Mesendoderm (in vitro differentiated cells): ENCODE measurements at regions not wholly inside any gene's neighbourhood (a gene's known extent, or its start where the extent isn't known, plus 50 kb on each side); places are given as distances from the start of the nearest gene placed in this dataset.
A peak's percentile ranks its signal among the peaks of the same experiment; 100 is the strongest.

Experiments used
- DNase-seq: peaks from one replicate; pipeline ENCODE4 v3.0.0; 2013
- H2AK5ac ChIP-seq: 2 replicates; pipeline ENCODE4 v1.6.1; 2013; ENCODE audit warnings: low read length, inconsistent platforms
- H2BK120ac ChIP-seq: 2 replicates; pipeline ENCODE4 v1.6.1; 2013; ENCODE audit warnings: low read depth, mild to moderate bottlenecking, low read length, moderate library complexity, mixed read lengths
- H2BK15ac ChIP-seq: replicated peaks from 2 replicates; pipeline ENCODE4 v1.6.1; 2013; ENCODE audit warnings: low read depth, mild to moderate bottlenecking, moderate library complexity
- H2BK5ac ChIP-seq: 2 replicates; pipeline ENCODE4 v1.6.1; 2013; ENCODE audit warnings: low read length, inconsistent platforms
- H3K18ac ChIP-seq: 2 replicates; pipeline ENCODE4 v1.6.1; 2013; ENCODE audit warnings: mild to moderate bottlenecking, low read length, mixed read lengths
- H3K23ac ChIP-seq: one replicate; pipeline ENCODE4 v1.6.1; 2013; ENCODE audit warnings: low read length
- H3K27ac ChIP-seq: 2 replicates; pipeline ENCODE4 v1.5.1; 2013; ENCODE audit warnings: low read depth, mild to moderate bottlenecking, inconsistent platforms, low read length, moderate library complexity
- H3K27me3 ChIP-seq: 2 replicates; pipeline ENCODE4 v1.6.1; 2013; ENCODE audit warnings: low read length, control low read depth, mild to moderate bottlenecking, inconsistent platforms; ENCODE audit not compliant: insufficient read depth, poor library complexity
- H3K36me3 ChIP-seq: 2 replicates; pipeline ENCODE4 v1.6.1; 2013; ENCODE audit warnings: low read length, inconsistent platforms; ENCODE audit not compliant: control insufficient read depth, insufficient read depth
- H3K4ac ChIP-seq: one replicate; pipeline ENCODE4 v1.6.1; 2013; ENCODE audit warnings: low read depth, mild to moderate bottlenecking, low read length, moderate library complexity
- H3K4me1 ChIP-seq: 2 replicates; pipeline ENCODE4 v1.6.1; 2013; ENCODE audit warnings: low read depth, low read length, inconsistent platforms; ENCODE audit not compliant: control insufficient read depth
- H3K4me2 ChIP-seq: 2 replicates; pipeline ENCODE4 v1.6.1; 2013; ENCODE audit warnings: low read length
- H3K4me3 ChIP-seq: 2 replicates; pipeline ENCODE4 v1.5.1; 2013; ENCODE audit warnings: mild to moderate bottlenecking, low read length
- H3K56ac ChIP-seq: one replicate; pipeline ENCODE4 v1.6.1; 2013; ENCODE audit warnings: low read length
- H3K79me1 ChIP-seq: 2 replicates; pipeline ENCODE4 v1.6.1; 2013; ENCODE audit warnings: low read length, inconsistent platforms
- H3K79me2 ChIP-seq: 2 replicates; pipeline ENCODE4 v1.6.1; 2013; ENCODE audit warnings: mild to moderate bottlenecking, low read length; ENCODE audit not compliant: control insufficient read depth, insufficient read depth
- H3K9ac ChIP-seq: 2 replicates; pipeline ENCODE4 v1.6.1; 2013; ENCODE audit warnings: low read length, inconsistent platforms
- H4K5ac ChIP-seq: one replicate; pipeline ENCODE4 v1.6.1; 2013; ENCODE audit warnings: low read length
- H4K8ac ChIP-seq: one replicate; pipeline ENCODE4 v1.6.1; 2013; ENCODE audit warnings: low read depth, mild to moderate bottlenecking, control low read depth, low read length, moderate library complexity
- WGBS: extraction: QIAGEN DNeasy Blood & Tissue Kit; methylation state at CpG from one replicate; pipeline ENCODE4 v1.1.7; 2013; ENCODE audit warnings: low lambda C conversion rate, missing lambda C conversion rate; ENCODE audit not compliant: insufficient coverage; ENCODE audit errors: extremely low coverage; 5-methylcytosine and 5-hydroxymethylcytosine counted together

- no peaks in the 10 kb centered on the region for H3K27me3 ChIP-seq
- H2AK5ac ChIP-seq, result no peak overlapping the region
- H2BK15ac ChIP-seq, result no peak overlapping the region
- H3K4me1 ChIP-seq, result no peaks in the 10 kb centered on the region
- no peak overlapping the region for H2BK120ac ChIP-seq
- DNase-seq, result no peak
- no peaks in the 10 kb centered on the region for H3K79me1 ChIP-seq
- H3K23ac ChIP-seq, result no peak overlapping the region
- H3K4ac ChIP-seq, result no peak overlapping the region
- H3K27ac ChIP-seq, result no peak overlapping the region
- H3K18ac ChIP-seq, result no peak overlapping the region
- H3K56ac ChIP-seq, result no peak overlapping the region
- H3K9ac ChIP-seq, result no peak overlapping the region
- no peak overlapping the region for H2BK5ac ChIP-seq
- no peaks in the 10 kb centered on the region for H3K36me3 ChIP-seq
- WGBS, result no CpG with 5 or more reads among the region's 15 CpGs
- H3K4me2 ChIP-seq, result no peak overlapping the region
- no peaks in the 10 kb centered on the region for H3K79me2 ChIP-seq
- H4K8ac ChIP-seq, result no peak overlapping the region
- no peak overlapping the region for H3K4me3 ChIP-seq
- H4K5ac ChIP-seq, result no peak overlapping the region
Observed at GRCh38 chr15:61623746-61624145, 394.6 kb upstream of the RORA start.

- Histone ChIP-seq H3K79me1 (no peaks in the 10 kb centered on the region), H3K36me3 (no peaks in the 10 kb centered on the region), H4K5ac (no peak overlapping the region), H3K4me3 (no peak overlapping the region), H2AK5ac (no peak overlapping the region), H2BK15ac (no peak overlapping the region), H3K27me3 (no peaks in the 10 kb centered on the region), H3K23ac (no peak overlapping the region), H4K8ac (no peak overlapping the region), H3K9ac (no peak overlapping the region), H3K79me2 (no peaks in the 10 kb centered on the region), H3K4ac (no peak overlapping the region), H3K4me2 (no peak overlapping the region), H3K27ac (no peak overlapping the region), H2BK120ac (no peak overlapping the region), H3K56ac (no peak overlapping the region), H3K4me1 (no peaks in the 10 kb centered on the region), H2BK5ac (no peak overlapping the region), H3K18ac (no peak overlapping the region)
- WGBS, result no CpG with 5 or more reads among the region's 2 CpGs
- no peak for DNase-seq
Observed at GRCh38 chr15:61621865-61622264, 392.8 kb upstream of the RORA start.

GRCh38 chr15:61621146-61621545 is 392.0 kb upstream of the RORA start:
- Histone ChIP-seq H3K79me2 (no peaks in the 10 kb centered on the region), H4K5ac (no peak overlapping the region), H3K36me3 (no peaks in the 10 kb centered on the region), H2BK15ac (no peak overlapping the region), H3K4me1 (no peaks in the 10 kb centered on the region), H3K79me1 (no peaks in the 10 kb centered on the region), H2BK5ac (no peak overlapping the region), H3K18ac (no peak overlapping the region), H4K8ac (no peak overlapping the region), H3K9ac (no peak overlapping the region), H3K23ac (no peak overlapping the region), H3K4ac (no peak overlapping the region), H2AK5ac (no peak overlapping the region), H3K56ac (no peak overlapping the region), H3K27ac (no peak overlapping the region), H3K27me3 (no peaks in the 10 kb centered on the region), H2BK120ac (no peak overlapping the region), H3K4me2 (no peak overlapping the region), H3K4me3 (no peak overlapping the region)
- peak; percentile 66 for DNase-seq
- no CpG with 5 or more reads among the region's 2 CpGs for WGBS

GRCh38 chr15:61620151-61620550 is 391.0 kb upstream of the RORA start:
- Histone ChIP-seq H3K23ac (no peak overlapping the region), H4K8ac (no peak overlapping the region), H2BK15ac (no peak overlapping the region), H3K27ac (no peak overlapping the region), H2AK5ac (no peak overlapping the region), H3K79me2 (no peaks in the 10 kb centered on the region), H3K4ac (no peak overlapping the region), H4K5ac (no peak overlapping the region), H3K18ac (no peak overlapping the region), H3K9ac (no peak overlapping the region), H3K56ac (no peak overlapping the region), H3K4me2 (no peak overlapping the region), H2BK120ac (no peak overlapping the region), H3K79me1 (no peaks in the 10 kb centered on the region), H3K36me3 (no peaks in the 10 kb centered on the region), H3K27me3 (no peaks in the 10 kb centered on the region), H3K4me1 (no peaks in the 10 kb centered on the region), H2BK5ac (no peak overlapping the region), H3K4me3 (no peak overlapping the region)
- no CpG with 5 or more reads among the region's 2 CpGs for WGBS
- DNase-seq, result no peak

- Histone ChIP-seq H3K27me3 (no peaks in the 10 kb centered on the region), H3K18ac (no peak overlapping the region), H3K4me1 (no peaks in the 10 kb centered on the region)
Observed at GRCh38 chr15:61613729-61614128, 384.6 kb upstream of the RORA start.

GRCh38 chr15:61613138-61613537 is 384.0 kb upstream of the RORA start:
- Histone ChIP-seq H3K4me1 (no peaks in the 10 kb centered on the region), H3K18ac (no peak overlapping the region), H2BK120ac (no peak overlapping the region), H3K4me3 (no peak overlapping the region), H3K79me1 (no peaks in the 10 kb centered on the region), H3K4me2 (no peak overlapping the region), H2BK15ac (no peak overlapping the region), H3K27me3 (no peaks in the 10 kb centered on the region), H3K23ac (no peak overlapping the region), H3K27ac (no peak overlapping the region), H3K36me3 (no peaks in the 10 kb centered on the region), H3K4ac (no peak overlapping the region), H3K56ac (no peak overlapping the region), H3K79me2 (no peaks in the 10 kb centered on the region), H4K5ac (no peak overlapping the region), H3K9ac (no peak overlapping the region), H2BK5ac (no peak overlapping the region), H2AK5ac (no peak overlapping the region), H4K8ac (no peak overlapping the region)
- DNase-seq, result no peak

More at GRCh38 chr15:61613729-61614128, 384.6 kb upstream of the RORA start:
- no peaks in the 10 kb centered on the region for H3K79me1 ChIP-seq
- no peak overlapping the region for H3K4ac ChIP-seq
- H2BK120ac ChIP-seq, result no peak overlapping the region
- no peak overlapping the region for H3K23ac ChIP-seq
- no peak overlapping the region for H2AK5ac ChIP-seq
- H3K4me2 ChIP-seq, result no peak overlapping the region
- H3K4me3 ChIP-seq, result no peak overlapping the region
- no peak overlapping the region for H2BK5ac ChIP-seq
- no peak overlapping the region for H4K8ac ChIP-seq
- H4K5ac ChIP-seq, result no peak overlapping the region
- no peaks in the 10 kb centered on the region for H3K79me2 ChIP-seq
- H3K27ac ChIP-seq, result no peak overlapping the region
- no peak overlapping the region for H3K9ac ChIP-seq
- H2BK15ac ChIP-seq, result no peak overlapping the region
- H3K36me3 ChIP-seq, result no peaks in the 10 kb centered on the region
- H3K56ac ChIP-seq, result no peak overlapping the region
- no peak for DNase-seq
